WTC11 (cell line): ENCODE measurements at regions not wholly inside any gene's neighbourhood (a gene's known extent, or its start where the extent isn't known, plus 50 kb on each side); places are given as distances from the start of the nearest gene placed in this dataset.

Experiments
- ATAC-seq: fragments of 200-7000 bp; cut with Tn5 transposase; 2 replicates; pipeline ENCODE4 v1.10.0; 2021; ENCODE audit warnings: mild to moderate bottlenecking, moderate library complexity
- CTCF ChIA-PET: fragments of 300-600 bp; sonication (Branson Sonifier 250); formaldehyde crosslinking; loops from one replicate; lab custom pipeline; 2021; ENCODE audit warnings: antibody characterized with exemption; lab: Charles Lee
- POLR2A ChIA-PET: fragments of 350-600 bp; sonication (Branson Sonifier 250); formaldehyde crosslinking; loops from one replicate; lab custom pipeline; 2021; ENCODE audit warnings: antibody characterized with exemption; lab: Charles Lee
- DNase-seq: peaks from one replicate; pipeline ENCODE4 v3.0.0; 2021; ENCODE audit warnings: low spot score
- H3K27ac Mint-ChIP-seq: 2 replicates; pipeline ENCODE4 v1.8.0; 2021; ENCODE audit warnings: mixed read lengths
- H3K27me3 Mint-ChIP-seq: 2 replicates; pipeline ENCODE4 v1.8.0; 2021; ENCODE audit warnings: low read depth, mild to moderate bottlenecking, moderate library complexity, mixed read lengths
- H3K36me3 Mint-ChIP-seq: 2 replicates; pipeline ENCODE4 v1.8.0; 2021; ENCODE audit warnings: mixed read lengths
- H3K4me1 Mint-ChIP-seq: 2 replicates; pipeline ENCODE4 v1.8.0; 2022; ENCODE audit warnings: mixed read lengths
- H3K4me3 Mint-ChIP-seq: 2 replicates; pipeline ENCODE4 v1.8.0; 2021; ENCODE audit warnings: mild to moderate bottlenecking, moderate library complexity, mixed read lengths
- H3K9me3 Mint-ChIP-seq: 2 replicates; pipeline ENCODE4 v1.8.0; 2021; ENCODE audit warnings: mixed read lengths
- CREM ChIP-seq: sonication (generic); formaldehyde crosslinking; IDR thresholded peaks from 2 replicates; pipeline ENCODE4 v1.8.1; 2022; ENCODE audit warnings: mild to moderate bottlenecking, missing genetic modification reagents, moderate library complexity
- ELF4 ChIP-seq: sonication (generic); formaldehyde crosslinking; IDR thresholded peaks from 2 replicates; pipeline ENCODE4 v1.8.1; 2022; ENCODE audit warnings: low read depth, mild to moderate bottlenecking, moderate library complexity, missing genetic modification reagents
- EMX1 ChIP-seq: fragments of 250-450 bp; sonication (Bioruptor Pico); IDR thresholded peaks from 2 replicates; pipeline ENCODE4 v1.8.0; 2021; ENCODE audit warnings: mild to moderate bottlenecking
- ESRRA ChIP-seq: sonication (generic); formaldehyde crosslinking; IDR thresholded peaks from 2 replicates; pipeline ENCODE4 v1.8.1; 2022; ENCODE audit warnings: mild to moderate bottlenecking, missing genetic modification reagents, borderline replicate concordance
- GABPB1 ChIP-seq: sonication (generic); formaldehyde crosslinking; IDR thresholded peaks from 2 replicates; pipeline ENCODE4 v1.8.1; 2023; ENCODE audit warnings: mild to moderate bottlenecking, missing genetic modification reagents
- IRF2 ChIP-seq: sonication (generic); formaldehyde crosslinking; IDR thresholded peaks from 2 replicates; pipeline ENCODE4 v1.8.0; 2022; ENCODE audit warnings: low read depth, missing genetic modification reagents, borderline replicate concordance
- MXD4 ChIP-seq: fragments of 250-450 bp; sonication (Bioruptor Pico); IDR thresholded peaks from 2 replicates; pipeline ENCODE4 v1.8.0; 2021; ENCODE audit warnings: mild to moderate bottlenecking, moderate library complexity, borderline replicate concordance
- SP1 ChIP-seq: sonication (generic); formaldehyde crosslinking; conservative IDR thresholded peaks from 2 replicates; pipeline ENCODE4 v1.8.1; 2022; ENCODE audit warnings: missing genetic modification reagents
- TEAD1 ChIP-seq: sonication (generic); formaldehyde crosslinking; IDR thresholded peaks from 2 replicates; pipeline ENCODE4 v1.8.0; 2022; ENCODE audit warnings: mild to moderate bottlenecking, missing genetic modification reagents
- ZBTB21 ChIP-seq: sonication (generic); formaldehyde crosslinking; IDR thresholded peaks from 2 replicates; pipeline ENCODE4 v1.8.1; 2023; ENCODE audit warnings: mild to moderate bottlenecking, missing genetic modification reagents, borderline replicate concordance
- ZNF121 ChIP-seq: sonication (generic); formaldehyde crosslinking; IDR thresholded peaks from 2 replicates; pipeline ENCODE4 v1.8.0; 2023; ENCODE audit warnings: missing genetic modification reagents
- ZNF219 ChIP-seq: sonication (generic); formaldehyde crosslinking; IDR thresholded peaks from 2 replicates; pipeline ENCODE4 v1.8.0; 2023; ENCODE audit warnings: missing genetic modification reagents, mild to moderate bottlenecking, borderline replicate concordance
- ZNF232 ChIP-seq: sonication (generic); formaldehyde crosslinking; IDR thresholded peaks from 2 replicates; pipeline ENCODE4 v1.8.0; 2022; ENCODE audit warnings: mild to moderate bottlenecking, missing genetic modification reagents
- ZNF423 ChIP-seq: fragments of 250-450 bp; sonication (Bioruptor Pico); IDR thresholded peaks from 2 replicates; pipeline ENCODE4 v2.1.2; 2022; ENCODE audit warnings: mild to moderate bottlenecking, moderate library complexity
- TF ChIP-seq, protein P1 (sequence below): sonication (generic); formaldehyde crosslinking; IDR thresholded peaks from 2 replicates; pipeline ENCODE4 v1.8.0; 2022; ENCODE audit warnings: mild to moderate bottlenecking, missing genetic modification reagents
- TF ChIP-seq, protein P2 (sequence below): sonication (generic); formaldehyde crosslinking; IDR thresholded peaks from 2 replicates; pipeline ENCODE4 v1.8.1; 2022; ENCODE audit warnings: mild to moderate bottlenecking, missing genetic modification reagents, moderate library complexity, borderline replicate concordance
- TF ChIP-seq, protein P3 (sequence below): fragments of 250-450 bp; sonication (Bioruptor Pico); IDR thresholded peaks from 2 replicates; pipeline ENCODE4 v2.1.2; 2022; ENCODE audit warnings: mild to moderate bottlenecking, moderate library complexity
- TF ChIP-seq, protein P4 (sequence below): sonication (generic); formaldehyde crosslinking; conservative IDR thresholded peaks from 2 replicates; pipeline ENCODE4 v1.8.1; 2022; ENCODE audit warnings: mild to moderate bottlenecking, missing genetic modification reagents

DNA sequence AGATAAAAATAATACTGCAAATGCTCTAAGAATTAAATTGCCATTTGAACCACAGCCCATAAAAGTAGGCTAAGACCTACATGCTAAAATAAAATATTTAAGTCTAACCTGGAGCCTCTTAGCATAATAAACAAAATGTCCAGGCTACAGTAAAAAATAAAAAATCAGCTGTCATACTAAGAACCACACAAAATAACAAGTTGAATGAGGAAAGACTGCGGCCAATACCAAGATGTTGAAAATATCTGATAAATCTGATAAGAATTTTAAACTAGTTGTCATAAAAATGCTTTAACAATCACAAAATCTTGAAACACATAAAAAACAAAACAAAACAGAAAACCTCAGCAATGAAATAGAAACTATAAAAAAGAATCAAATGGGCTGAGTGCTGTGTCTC lies 336.9 kb upstream of the MSX2 start:
- TF ChIP-seq CREM (CRISPR knock-in tag) = no peak
- TF ChIP-seq IRF2 (CRISPR knock-in tag) = no peak
- TF ChIP-seq, protein P1, sequence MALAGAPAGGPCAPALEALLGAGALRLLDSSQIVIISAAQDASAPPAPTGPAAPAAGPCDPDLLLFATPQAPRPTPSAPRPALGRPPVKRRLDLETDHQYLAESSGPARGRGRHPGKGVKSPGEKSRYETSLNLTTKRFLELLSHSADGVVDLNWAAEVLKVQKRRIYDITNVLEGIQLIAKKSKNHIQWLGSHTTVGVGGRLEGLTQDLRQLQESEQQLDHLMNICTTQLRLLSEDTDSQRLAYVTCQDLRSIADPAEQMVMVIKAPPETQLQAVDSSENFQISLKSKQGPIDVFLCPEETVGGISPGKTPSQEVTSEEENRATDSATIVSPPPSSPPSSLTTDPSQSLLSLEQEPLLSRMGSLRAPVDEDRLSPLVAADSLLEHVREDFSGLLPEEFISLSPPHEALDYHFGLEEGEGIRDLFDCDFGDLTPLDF (CRISPR knock-in tag) = no peak
- no peak for TF ChIP-seq TEAD1
- H3K4me3 Mint-ChIP-seq = no peak overlapping the region
- CTCF ChIA-PET = interaction anchor here (1.3 kb wide), 1 partner anchor 32 kb away, joined by 5 read pairs; no protein-coding TSS in a partner anchor
- H3K9me3 Mint-ChIP-seq = no peaks in the 10 kb centered on the region
- no peaks in the 10 kb centered on the region for H3K36me3 Mint-ChIP-seq
- POLR2A ChIA-PET = no interaction called here
- H3K27me3 Mint-ChIP-seq = 0 out of 2 replicates have a peak, but pooled peaks cover 3% of the 10 kb centered on the region
- no peak overlapping the region for H3K27ac Mint-ChIP-seq
- H3K4me1 Mint-ChIP-seq = peaks cover 7% of the 10 kb centered on the region
- DNase-seq = no peak
- no peak for ATAC-seq

DNA sequence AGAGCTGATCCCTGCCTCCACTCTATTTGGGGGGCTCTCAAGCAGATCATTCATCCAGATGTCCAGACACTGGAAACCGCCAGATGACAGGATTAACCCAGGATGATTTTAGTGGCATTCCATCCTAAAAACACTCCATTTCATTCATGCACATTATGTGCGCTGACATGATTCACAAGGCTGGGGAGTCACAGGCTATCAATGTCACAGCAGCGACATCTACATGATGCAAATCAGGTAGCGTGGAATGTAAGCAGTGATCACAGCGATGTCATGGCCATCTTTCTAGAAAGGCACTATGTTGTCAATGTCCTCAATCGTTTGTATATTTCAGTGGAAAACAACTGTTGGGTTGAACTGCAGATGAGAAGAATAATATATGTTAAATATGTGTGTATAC lies 331.5 kb upstream of the MSX2 start:
- CTCF ChIA-PET = interaction anchor here (1.0 kb wide), 1 partner anchor 27 kb away, joined by 5 read pairs; no protein-coding TSS in a partner anchor
- Mint-ChIP-seq H3K4me1 (no peaks in the 10 kb centered on the region), H3K27me3 (no peaks in the 10 kb centered on the region), H3K4me3 (no peak overlapping the region), H3K36me3 (no peaks in the 10 kb centered on the region), H3K27ac (no peak overlapping the region)
- DNase-seq = no peak
- POLR2A ChIA-PET = no interaction called here
- no peak for ATAC-seq
- TF ChIP-seq ZBTB21 = no peak
- TF ChIP-seq, all 79 proteins: peak for 0
- H3K9me3 Mint-ChIP-seq = no peaks in the 10 kb centered on the region

DNA sequence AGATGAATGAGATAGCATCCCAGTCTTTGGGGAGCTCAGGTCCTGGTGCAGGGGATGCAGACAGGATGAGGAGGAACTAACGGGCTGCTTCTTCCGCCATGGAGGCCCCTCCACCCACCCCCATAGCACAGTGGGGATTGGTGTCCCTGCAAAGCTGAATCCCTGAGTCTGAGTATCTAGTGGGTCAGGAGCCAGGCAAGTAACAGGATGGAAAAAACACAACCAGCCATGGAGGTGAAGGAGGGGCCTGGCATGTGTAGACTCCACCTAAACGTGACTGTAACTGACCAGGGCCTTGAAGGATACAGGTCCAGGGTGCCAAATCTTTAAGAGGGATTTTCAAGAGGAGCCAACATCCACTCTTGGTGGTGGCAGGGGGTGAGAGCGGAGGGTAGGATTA lies 327.8 kb upstream of the MSX2 start:
- H3K36me3 Mint-ChIP-seq = no peaks in the 10 kb centered on the region

DNA sequence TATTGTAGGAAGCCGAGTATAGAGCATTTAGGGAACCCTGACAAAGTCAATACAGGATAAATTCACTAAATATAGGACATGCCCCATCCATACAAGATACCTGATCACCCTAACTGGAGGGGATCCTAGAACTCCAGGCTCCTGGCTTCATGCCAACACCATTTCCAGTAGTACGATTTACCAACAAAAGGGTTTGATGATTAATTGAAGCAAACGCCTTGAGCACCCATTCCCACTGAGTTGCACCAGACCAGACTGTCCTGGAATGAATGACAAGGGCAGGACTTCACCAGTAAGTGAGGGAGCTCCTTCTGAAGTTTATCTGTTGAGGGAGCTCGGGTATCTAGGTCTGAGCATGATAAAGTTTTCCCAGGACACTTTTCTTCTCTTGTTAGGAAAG lies 327.2 kb upstream of the MSX2 start:
- Mint-ChIP-seq H3K27ac (no peak overlapping the region), H3K9me3 (no peaks in the 10 kb centered on the region), H3K4me3 (no peak overlapping the region), H3K36me3 (no peaks in the 10 kb centered on the region), H3K4me1 (peaks cover 8% of the 10 kb centered on the region; the same call in 1 of the 2 replicates), H3K27me3 (no peaks in the 10 kb centered on the region)
- POLR2A ChIA-PET = no interaction called here
- TF ChIP-seq ZNF423 (CRISPR knock-in tag) = no peak
- TF ChIP-seq, protein P2, sequence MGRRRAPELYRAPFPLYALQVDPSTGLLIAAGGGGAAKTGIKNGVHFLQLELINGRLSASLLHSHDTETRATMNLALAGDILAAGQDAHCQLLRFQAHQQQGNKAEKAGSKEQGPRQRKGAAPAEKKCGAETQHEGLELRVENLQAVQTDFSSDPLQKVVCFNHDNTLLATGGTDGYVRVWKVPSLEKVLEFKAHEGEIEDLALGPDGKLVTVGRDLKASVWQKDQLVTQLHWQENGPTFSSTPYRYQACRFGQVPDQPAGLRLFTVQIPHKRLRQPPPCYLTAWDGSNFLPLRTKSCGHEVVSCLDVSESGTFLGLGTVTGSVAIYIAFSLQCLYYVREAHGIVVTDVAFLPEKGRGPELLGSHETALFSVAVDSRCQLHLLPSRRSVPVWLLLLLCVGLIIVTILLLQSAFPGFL (CRISPR knock-in tag) = no peak
- no peak for TF ChIP-seq ELF4 (CRISPR knock-in tag)
- TF ChIP-seq ESRRA = no peak
- no peak for TF ChIP-seq ZNF219 (CRISPR knock-in tag)
- TF ChIP-seq SP1 (CRISPR knock-in tag) = no peak
- no peak for TF ChIP-seq MXD4
- TF ChIP-seq EMX1 (CRISPR knock-in tag) = no peak
- TF ChIP-seq IRF2 (CRISPR knock-in tag) = no peak
- TF ChIP-seq ZNF121 (CRISPR knock-in tag) = no peak
- no peak for TF ChIP-seq ZNF232
- no peak for TF ChIP-seq GABPB1 (CRISPR knock-in tag)
- TF ChIP-seq, protein P3, sequence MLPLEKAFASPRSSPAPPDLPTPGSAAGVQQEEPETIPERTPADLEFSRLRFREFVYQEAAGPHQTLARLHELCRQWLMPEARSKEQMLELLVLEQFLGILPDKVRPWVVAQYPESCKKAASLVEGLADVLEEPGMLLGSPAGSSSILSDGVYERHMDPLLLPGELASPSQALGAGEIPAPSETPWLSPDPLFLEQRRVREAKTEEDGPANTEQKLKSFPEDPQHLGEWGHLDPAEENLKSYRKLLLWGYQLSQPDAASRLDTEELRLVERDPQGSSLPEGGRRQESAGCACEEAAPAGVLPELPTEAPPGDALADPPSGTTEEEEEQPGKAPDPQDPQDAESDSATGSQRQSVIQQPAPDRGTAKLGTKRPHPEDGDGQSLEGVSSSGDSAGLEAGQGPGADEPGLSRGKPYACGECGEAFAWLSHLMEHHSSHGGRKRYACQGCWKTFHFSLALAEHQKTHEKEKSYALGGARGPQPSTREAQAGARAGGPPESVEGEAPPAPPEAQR (CRISPR knock-in tag) = no peak
- no peak for ATAC-seq
- DNase-seq = no peak
- CTCF ChIA-PET = no interaction called here

More for the DNA sequence above, 327.8 kb upstream of the MSX2 start:
- no peaks in the 10 kb centered on the region for H3K27me3 Mint-ChIP-seq
- ChIA-PET POLR2A (interaction anchor here (0.6 kb wide), 1 partner anchor 957 kb away, joined by 8 read pairs; no protein-coding TSS in a partner anchor), CTCF (interaction anchor here (0.9 kb wide), 1 partner anchor 23 kb away, joined by 3 read pairs; no protein-coding TSS in a partner anchor)
- DNase-seq = no peak
- no peaks in the 10 kb centered on the region for H3K9me3 Mint-ChIP-seq
- 0 out of 2 replicates have a peak, but pooled peaks cover 5% of the 10 kb centered on the region for H3K4me1 Mint-ChIP-seq
- TF ChIP-seq SP1 (CRISPR knock-in tag) = no peak
- TF ChIP-seq, protein P4, sequence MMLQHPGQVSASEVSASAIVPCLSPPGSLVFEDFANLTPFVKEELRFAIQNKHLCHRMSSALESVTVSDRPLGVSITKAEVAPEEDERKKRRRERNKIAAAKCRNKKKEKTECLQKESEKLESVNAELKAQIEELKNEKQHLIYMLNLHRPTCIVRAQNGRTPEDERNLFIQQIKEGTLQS = no peak
- no peak overlapping the region for H3K27ac Mint-ChIP-seq
- ATAC-seq = no peak
- no peak overlapping the region for H3K4me3 Mint-ChIP-seq
